HG03159 (cell line): ENCODE measurements at regions not wholly inside any gene's neighbourhood (a gene's known extent, or its start where the extent isn't known, plus 50 kb on each side); places are given as distances from the start of the nearest gene placed in this dataset.
A peak's percentile ranks its signal among the peaks of the same experiment; 100 is the strongest.
"Not testable (repeated sequence)": the region's sequence is repeated elsewhere in the genome, so short reads cannot be mapped to it uniquely, and the experiment has no call there.

Source experiments
- ATAC-seq: cut with Tn5 transposase; IDR thresholded peaks from one replicate; pipeline ENCODE4 v1.9.1; 2021; ENCODE audit warnings: mild to moderate bottlenecking, moderate library complexity; ENCODE audit not compliant: unreplicated experiment

DNA sequence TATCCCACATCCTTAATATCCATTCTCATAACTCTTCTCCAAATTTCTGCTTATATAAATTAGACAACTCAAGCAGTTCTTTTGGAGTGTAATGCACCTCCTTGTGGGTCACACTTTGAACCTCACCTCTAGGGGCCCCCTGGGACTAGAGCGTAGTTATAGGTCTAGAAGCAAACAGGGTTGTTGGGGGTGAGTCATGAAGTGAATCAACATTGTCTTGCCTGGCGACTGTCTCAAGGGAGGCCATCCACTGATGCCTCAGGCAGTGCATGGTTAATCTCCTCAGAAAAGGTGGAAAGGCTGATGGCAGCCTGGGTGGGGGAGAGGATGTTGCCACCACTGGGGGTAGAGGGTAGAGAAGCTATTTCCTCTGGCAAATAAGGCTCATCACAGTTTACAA lies 129.1 kb downstream of the TNFRSF21 start:
- no peak for ATAC-seq

DNA sequence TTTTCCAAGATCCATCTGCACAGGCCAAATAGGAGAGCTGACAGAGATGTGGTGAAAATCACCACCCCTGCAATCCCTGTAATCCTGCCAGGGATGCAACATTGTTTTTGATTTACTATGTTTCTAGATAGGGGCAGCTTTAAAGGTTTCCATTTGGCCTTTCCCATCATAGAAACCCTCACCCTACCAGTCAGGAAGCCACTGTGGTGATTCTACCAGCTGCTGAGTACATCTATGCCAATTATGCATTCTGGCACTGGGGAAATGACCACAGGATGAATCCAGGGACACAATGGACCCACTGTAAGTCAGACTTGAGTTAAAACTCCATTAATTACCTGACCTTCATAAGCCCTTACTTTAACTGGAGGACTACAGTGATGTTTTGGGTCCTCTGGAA lies 130.4 kb downstream of the TNFRSF21 start:
- no peak for ATAC-seq

DNA sequence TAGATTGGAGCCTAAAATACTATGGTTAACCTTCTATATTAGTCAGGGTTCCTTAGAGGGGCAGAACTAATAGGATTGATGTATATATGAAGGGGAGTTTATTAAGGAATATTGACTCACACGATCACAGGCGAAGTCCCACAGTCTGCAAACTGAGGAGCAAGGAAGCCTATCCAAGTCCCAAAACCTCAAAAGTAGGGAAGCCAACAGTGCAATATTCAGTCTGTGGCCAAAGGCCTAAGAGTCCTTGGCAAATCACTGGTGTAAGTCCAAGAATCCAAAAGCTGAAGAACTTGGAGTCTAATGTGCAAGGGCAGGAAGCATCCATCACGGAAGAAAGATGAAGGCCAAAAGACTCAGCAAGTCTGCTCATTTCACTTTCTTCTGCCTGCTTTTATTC lies 133.5 kb upstream of the ADGRF1 start:
- no peak for ATAC-seq

DNA sequence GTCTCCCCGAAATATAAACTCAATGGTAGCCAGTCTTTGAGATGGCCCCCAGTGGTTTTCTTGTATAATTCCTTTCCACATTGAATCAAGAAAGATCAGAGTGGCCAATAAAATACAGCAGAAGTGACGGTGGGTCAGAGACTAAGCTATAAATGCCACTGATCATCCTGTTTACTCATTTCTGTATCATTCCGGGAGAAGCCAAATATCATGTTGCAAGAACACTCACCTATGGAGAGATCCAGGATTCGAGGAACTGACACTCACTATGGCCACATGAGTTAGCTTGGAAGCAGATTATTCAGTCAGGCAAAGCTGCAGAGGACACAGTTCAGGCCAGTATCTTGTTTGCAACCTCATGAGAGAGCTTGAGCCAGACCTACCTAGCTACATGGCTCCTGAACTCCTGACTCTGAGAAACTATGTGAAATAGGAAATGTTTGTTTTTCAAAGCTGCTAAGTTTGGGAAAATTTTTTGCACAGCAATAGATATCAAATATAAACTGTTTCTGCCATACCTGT lies 132.4 kb upstream of the ADGRF1 start:
- no peak for ATAC-seq

DNA sequence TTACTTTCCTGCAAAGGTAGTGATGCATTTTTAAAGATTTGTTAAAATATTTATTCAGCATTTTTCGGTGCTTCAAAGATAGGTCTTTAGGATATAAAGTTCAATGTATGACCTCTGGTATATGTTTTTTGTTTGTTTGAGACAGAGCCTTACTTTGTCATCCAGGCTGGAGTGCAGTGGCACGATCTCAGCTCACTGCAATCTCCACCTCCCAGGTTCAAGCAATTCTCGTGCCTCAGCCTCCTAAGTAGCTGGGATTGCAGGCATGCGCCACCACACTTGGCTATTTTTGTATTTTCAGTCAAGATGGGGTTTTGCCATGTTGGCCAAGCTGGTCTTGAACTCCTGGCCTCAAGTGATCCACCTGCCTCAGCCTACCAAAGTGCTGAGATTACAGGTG lies 131.9 kb upstream of the ADGRF1 start:
- ATAC-seq = not testable (repeated sequence)

DNA sequence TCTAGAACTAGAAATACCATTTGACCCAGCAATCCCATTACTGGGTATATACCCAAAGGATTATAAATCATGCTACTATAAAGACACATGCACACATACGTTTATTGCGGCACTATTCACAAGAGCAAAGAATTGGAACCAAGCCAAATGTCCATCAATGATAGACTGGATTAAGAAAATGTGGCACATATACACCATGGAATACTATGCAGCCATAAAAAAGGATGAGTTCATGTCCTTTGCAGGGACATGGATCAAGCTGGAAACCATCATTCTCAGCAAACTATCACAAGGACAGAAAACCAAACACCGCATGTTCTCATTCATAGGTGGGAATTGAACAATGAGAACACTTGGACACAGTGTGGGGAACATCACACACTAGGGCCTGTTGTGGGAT lies 131.0 kb upstream of the ADGRF1 start:
- ATAC-seq = not testable (repeated sequence)

DNA sequence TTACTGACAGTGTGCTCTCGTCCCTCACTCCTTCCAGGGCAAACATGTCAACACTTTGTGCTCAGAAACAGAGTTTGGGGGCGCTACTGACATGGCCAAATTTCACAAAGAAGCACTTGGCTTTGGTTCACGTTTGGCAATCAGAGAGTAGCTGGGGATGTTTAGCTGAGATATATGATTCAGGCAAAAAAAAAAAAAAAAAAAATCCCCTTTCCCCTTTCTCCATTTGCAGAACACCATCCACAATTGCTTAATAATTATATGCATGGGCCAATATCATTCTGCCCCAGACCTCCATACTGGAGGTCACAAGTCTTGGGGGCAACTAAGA lies 128.4 kb upstream of the ADGRF1 start:
- ATAC-seq = no peak

DNA sequence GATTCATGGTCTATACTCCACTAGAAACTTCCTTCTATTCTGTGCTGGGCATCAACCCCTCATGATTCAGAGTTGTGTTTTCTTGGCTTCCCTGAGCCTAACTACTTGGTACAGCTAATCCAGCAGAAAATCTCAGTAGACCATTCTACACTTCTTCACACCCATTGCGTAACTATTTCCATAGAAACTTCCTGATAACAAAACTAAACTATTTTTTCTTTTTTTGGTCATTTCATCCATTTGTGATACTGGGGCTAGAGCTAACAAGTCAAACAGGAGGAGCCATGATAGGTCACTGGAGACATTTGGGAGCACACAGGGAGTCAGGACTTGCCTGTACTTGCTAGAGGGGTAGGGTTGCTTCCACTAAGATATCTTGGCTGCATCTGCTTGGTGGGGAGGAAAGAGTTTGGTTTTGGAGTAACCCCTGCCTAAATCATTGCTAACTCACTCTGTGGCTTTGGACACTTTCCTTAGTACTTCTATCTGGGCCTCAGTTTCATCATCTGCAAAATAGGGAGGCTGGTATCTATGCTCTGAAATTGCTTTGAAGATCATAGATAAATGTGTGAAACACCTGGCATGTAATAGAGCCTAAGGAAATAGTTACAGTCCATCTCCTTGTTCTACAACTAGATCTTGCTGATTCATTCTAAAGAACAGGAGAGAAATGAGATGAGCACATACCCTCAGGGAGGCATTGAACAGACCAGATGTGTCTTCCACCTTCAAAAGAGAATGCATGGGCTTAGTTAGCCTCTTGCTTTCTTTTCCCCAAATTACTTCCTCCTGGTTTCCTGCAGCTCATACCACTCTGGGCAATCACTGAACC lies 127.9 kb upstream of the ADGRF1 start:
- ATAC-seq = no peak

DNA sequence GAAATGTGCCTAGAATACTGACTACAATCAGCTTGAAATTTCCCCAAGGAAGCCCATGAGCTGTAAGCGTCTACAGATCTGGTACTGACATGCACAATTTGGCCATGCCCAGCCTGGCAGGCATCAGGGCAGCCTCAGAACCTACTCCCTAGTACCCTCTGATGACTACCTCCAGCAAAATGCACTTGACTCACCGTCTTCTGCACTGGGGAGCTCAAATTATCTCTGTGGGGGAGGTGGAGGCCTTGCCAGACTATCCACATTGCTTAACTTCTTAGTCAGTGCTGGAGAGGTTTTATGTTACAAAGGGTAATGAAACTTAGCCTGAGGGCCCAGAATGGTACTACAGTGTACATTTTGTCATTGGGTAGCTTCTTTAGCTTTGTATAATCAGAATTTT lies 126.0 kb upstream of the ADGRF1 start:
- no peak for ATAC-seq

DNA sequence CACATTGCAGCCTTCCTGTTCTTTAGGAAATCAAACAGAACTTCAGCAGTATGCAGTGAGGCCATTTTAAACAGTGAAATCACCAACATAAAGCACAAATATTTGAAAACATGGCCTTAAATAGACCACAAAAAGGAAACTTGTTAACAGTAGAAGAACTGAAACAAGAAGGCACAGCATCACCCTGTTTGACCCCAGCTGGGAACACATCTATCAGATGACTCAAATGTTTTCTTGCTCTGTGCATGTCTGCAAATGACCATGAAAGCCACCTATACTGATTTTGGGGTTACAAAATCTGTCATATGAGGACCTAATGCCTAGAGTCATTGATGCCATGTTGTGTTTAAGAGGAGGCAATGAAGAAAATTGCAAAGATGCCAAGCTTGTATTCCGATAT lies 123.8 kb upstream of the ADGRF1 start:
- peak; percentile 83 for ATAC-seq

DNA sequence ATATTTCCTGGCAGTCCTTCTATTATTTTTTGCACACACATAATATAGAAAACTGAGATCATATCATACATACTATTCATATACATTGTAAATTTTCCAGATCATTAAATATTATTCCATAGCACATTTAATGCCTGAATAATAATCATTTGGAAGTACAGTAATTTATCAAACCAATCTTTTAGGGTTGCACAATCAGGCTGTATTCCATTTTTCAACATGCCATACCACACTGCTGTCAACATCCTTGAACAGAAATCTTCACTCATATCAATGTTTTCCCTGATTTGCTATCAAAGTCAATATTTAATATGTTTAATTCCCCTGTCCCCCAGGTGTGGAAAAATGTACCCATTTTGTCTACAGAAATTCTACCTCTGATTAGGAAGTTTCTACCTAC lies 122.7 kb upstream of the ADGRF1 start:
- ATAC-seq = no peak

DNA sequence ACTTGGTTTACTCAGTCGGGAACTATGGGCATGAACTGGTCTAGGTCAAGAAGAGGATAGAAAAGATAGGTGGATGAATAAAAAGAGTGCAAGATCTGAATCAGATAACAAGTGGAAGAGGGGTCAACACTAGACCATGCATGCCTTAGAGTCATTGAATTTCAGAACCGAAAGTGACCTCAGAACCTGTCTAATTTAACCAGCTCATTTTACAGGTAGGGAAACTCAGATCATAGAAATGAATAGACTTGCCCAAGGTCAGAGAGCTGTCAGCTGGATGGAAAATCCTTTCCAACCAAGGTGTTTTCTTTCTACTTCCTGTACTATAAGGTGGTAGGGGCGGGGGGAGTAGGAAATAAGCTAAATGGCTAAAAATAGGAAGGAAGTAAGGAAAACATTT lies 121.4 kb upstream of the ADGRF1 start:
- ATAC-seq = no peak

DNA sequence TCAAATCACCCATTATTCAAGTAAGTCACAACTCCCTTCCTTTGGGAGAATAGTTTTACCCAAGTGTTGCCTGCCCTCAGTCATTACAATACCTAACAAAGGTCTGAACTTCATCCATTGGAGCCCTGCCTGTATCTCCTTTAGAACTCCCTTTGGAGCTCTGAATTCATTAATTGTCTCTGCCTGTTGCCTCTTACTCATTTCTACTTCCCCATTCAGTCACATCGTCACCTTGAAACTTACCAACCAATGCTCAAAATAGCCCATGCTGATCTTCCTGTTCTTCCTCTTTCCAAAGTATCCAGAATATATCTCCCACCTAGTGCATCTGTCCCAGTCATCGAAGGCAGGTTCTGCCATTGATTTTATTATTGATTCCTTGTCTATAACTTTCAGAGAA lies 120.7 kb upstream of the ADGRF1 start:
- peak; percentile 34 for ATAC-seq

DNA sequence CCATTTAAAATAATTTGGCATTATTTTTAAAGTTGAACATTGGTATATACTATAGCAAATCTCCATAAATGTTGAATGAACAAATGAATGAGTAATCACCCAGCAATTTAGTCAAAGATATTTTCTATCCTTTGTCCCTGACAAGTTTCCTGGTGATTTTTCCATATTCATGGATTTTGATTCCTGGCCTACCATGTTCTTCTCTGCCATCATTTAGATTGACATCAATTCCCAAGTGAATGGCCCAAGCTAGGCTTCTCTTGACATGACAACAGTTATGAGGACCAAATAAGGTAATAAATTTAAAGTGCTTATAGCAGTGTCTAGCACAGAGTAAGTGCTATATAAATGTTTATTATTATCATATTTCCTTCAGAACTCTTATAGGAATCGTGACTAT lies 120.1 kb upstream of the ADGRF1 start:
- no peak for ATAC-seq

DNA sequence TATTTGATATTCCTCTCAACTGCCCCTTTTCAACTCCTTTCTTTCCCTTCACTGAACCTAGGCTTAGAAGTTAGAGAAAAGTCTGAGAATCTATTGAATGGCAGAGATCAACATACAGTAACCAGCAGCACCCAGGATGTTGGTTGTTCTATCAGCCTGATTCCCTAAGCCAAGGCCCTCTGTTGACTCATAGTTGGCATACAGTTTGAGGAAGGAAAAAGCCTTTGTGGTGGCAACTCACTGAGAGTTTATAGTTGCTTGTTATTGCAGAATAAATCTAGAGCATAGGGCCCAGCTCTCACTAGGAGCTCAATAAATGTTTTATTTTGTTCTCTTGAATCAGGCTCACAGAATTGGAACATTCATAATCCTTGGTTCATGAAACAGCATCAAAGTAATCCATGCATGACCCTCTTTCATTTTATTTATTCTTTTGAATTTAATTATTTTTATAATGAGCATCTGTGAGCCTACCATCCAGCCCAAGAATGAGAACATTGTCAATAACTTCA lies 119.1 kb upstream of the ADGRF1 start:
- no peak for ATAC-seq

DNA sequence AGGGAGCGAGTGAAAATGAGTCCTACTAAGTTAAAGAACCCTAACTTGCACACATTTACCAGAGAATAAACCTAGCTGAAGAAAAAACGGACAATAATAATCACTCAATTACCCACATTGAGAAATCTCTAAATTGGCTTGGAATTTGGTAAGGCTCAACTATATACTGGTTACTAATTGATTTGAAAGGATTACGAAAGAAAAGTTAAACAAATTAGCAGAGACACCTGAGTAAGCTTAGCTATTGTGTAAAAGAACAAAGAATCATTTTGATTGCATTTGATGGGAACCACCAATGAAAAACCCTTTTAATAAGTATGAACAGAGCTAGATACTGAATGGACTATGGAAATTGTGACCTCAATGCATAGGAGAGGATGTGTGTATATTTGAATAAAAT lies 118.6 kb upstream of the ADGRF1 start:
- no peak for ATAC-seq

DNA sequence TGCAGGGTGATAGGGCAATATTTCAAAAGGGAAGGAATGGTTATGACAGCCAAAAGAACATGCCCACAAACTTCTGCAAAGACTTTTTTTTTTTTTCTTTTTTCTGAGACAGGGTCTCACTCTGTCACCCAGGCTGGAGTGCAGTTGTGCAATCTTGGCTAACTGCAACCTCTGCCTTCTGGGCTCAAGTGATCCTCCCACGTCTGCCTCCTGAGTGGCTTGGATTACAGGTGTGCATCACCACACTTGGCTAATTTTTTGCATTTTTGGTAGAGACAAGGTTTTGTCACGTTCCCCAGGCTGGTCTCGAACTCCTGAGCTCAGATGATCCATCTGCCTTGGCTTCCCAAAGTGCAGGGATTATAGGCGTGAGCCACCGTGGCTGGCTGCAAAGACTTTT lies 117.6 kb upstream of the ADGRF1 start:
- no peak for ATAC-seq

DNA sequence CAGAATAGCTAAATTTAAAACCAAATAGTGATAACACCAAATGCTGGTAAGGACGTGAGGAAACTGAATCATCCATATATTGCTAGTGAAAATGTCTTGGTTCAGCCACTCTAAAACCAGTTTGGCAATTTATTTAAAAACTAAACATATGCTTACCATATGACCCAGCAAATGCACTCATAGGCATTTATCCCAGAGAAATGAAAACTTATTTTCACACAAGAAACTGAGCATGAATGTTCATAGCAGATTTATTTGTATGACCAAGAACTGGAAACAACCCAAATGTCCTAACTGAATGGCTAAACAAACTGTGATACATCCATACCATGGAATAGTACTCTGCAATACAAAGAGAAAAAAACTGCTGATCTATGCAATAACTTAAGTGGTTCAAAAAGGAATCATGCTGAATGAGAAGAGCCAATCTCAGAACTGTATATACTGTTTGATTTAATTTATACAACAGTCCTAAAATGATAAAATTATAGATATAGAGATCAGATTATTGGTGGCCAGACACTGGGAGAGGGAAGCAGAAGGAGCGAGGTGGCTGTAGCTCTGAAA lies 115.6 kb upstream of the ADGRF1 start:
- ATAC-seq = no peak

DNA sequence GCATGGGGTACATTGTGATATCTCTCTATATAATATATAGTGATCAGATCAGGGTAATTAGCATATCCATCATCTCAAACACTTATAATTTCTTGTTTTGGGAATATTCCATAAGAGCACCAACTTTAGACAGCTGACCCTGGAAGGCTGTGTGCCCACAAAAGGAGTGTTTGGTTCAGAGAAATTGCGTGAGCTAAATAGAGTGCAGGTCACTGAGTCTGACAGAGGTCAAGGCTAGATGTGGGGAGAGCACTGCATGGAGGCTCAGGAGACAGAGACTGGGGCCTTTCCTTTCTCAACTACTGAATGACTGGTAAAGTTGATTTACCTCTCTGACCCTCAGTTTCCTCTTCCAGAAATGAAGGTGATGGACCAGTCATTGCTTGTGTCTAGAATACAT lies 114.9 kb upstream of the ADGRF1 start:
- no peak for ATAC-seq

DNA sequence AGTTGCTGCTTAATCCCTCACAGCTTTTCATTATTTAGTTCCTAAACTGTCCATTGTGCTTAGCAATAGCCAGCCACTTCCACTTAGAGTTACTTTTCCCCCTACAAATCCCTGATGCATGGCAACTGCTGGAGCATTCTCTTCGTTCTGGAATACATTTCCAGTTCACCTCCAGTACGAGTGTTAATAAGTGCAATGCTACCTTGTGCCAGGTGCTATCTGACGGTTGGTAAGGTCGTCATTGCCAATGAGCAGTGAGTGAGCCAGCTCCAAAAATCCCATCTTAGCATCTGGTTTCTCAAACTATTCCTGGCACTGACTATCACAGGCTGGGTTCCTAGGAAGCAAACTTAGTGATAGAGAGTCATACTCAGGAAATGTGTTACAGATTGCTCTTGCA lies 114.1 kb upstream of the ADGRF1 start:
- ATAC-seq = no peak

DNA sequence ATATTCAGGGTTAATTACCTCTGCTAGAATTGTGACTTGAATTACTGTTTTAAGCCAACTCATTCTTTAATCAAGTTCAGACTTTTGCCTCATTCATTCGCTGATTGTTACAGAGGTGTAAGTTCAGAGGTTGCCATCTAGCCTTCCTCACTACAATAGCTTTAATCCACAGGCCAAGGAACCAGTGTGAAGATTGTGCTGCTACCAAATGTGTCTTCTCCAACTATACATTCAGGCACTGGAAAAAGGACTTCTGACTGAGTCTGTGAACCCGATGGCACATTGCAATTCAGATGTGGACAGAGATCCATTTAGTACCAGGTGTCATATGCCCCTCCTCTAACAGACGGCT lies 111.2 kb upstream of the ADGRF1 start:
- ATAC-seq = no peak

DNA sequence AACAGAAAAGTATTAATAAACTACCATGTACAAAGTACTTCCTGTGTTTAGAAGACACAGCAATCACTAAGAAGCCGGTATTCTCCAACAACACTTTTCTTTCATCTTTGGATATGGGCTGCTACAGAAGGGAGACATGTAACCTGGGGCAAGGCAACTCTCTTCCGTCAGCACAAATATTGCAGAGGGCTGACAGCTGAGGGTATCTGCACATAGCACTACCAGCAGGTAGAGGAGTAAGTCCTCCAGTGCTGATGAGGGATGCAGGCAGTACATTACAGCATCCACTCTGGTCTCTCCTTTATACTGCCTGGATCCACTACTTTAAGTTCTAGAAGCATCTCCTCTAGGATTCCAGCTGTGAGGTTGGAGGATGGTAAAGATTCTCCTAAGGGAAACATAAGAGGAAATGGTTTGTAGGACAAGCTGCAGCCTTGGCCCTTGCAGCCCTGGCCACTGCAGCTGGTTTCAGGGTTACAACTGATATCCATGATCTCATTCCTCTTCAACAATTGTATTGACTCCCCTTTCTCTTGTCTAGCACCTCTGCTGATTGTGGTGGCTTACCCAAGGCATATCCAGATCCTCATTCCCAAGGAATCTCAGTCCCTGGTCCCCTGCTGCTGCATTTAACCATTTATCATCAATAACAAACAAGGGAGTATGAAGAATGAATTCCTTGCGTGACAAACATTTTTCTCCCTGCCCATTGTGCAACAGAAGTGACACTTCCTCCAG lies 110.7 kb upstream of the ADGRF1 start:
- ATAC-seq = no peak
